ENCODE measurements at regions not wholly inside any gene's neighbourhood (a gene's known extent, or its start where the extent isn't known, plus 50 kb on each side); places are given as distances from the start of the nearest gene placed in this dataset.
A peak's percentile ranks its signal among the peaks of the same experiment; 100 is the strongest.

GRCh38 chr15:38864827-38865581 is 300.4 kb upstream of the RASGRP1 start:
- no peak for DNase-seq
- 90% methylated on average over 8 of the region's 9 CpGs for WGBS (ENCODE audit: low lambda C conversion rate)
- no peak overlapping the region for H3K9ac ChIP-seq
- H3K27me3 ChIP-seq (ENCODE audit: insufficient read depth): no peaks in the 10 kb centered on the region
- no peaks in the 10 kb centered on the region for H3F3A ChIP-seq (replicated peaks; ENCODE audit: insufficient read depth)
- ChIA-PET POLR2A (no interaction called here), CTCF (interaction anchor here (0.8 to 2.0 kb wide), 5 partner anchors 8 to 293 kb away, joined by 3 to 8 read pairs (median 4); no protein-coding TSS in a partner anchor)
- no peak overlapping the region for H3K4me2 ChIP-seq
- H3K36me3 ChIP-seq (replicated peaks in 1 of 2; ENCODE audit: control insufficient read depth in 1 of 2, insufficient read depth in 2 of 2, low read length in 1 of 2): no peaks in the 10 kb centered on the region
- H3K4me1 ChIP-seq (ENCODE audit: control insufficient read depth in 1 of 2, insufficient read depth in 2 of 2, low read depth in 1 of 2, low read length in 1 of 2): peaks cover 0 to 14% of the 10 kb centered on the region in 2 experiments; a peak in 3 of 4 replicates
- H3K79me2 ChIP-seq (ENCODE audit: insufficient read depth): no peaks in the 10 kb centered on the region
- no peak overlapping the region for H3K4me3 ChIP-seq (ENCODE audit: low read depth in 2 of 2, low read length in 1 of 2)
- H2AFZ ChIP-seq (ENCODE audit: low read depth): no peak overlapping the region
- H3K9me2 ChIP-seq: no peaks in the 10 kb centered on the region
- H4K20me1 ChIP-seq (ENCODE audit: insufficient read depth): no peaks in the 10 kb centered on the region
- TF ChIP-seq EZH2phosphoT487 (IDR thresholded peaks at IDR 0.05; ENCODE audit: borderline replicate concordance, low read depth): no peak
- TF ChIP-seq YY1 (IDR thresholded peaks at IDR 0.05; ENCODE audit: low read depth): no peak
- no peak for TF ChIP-seq REST (IDR thresholded peaks at IDR 0.05; ENCODE audit: low read depth, low read length)
- no peak overlapping the region; a peak in 1 of 4 replicates for H3K27ac ChIP-seq (ENCODE audit: low read depth in 2 of 2, low read length in 1 of 2)
- H3K9me3 ChIP-seq: no peaks in the 10 kb centered on the region

GRCh38 chr15:38867556-38867955 is 302.9 kb upstream of the RASGRP1 start:
- Histone ChIP-seq H3K4me3 (ENCODE audit: low read depth in 2 of 2, low read length in 1 of 2) (no peak overlapping the region), H3K4me1 (ENCODE audit: control insufficient read depth in 1 of 2, insufficient read depth in 2 of 2, low read depth in 1 of 2, low read length in 1 of 2) (peaks cover 0 to 4% of the 10 kb centered on the region in 2 experiments; a peak in 3 of 4 replicates), H3K79me2 (ENCODE audit: insufficient read depth) (no peaks in the 10 kb centered on the region), H2AFZ (ENCODE audit: low read depth) (no peak overlapping the region), H4K20me1 (ENCODE audit: insufficient read depth) (no peaks in the 10 kb centered on the region), H3K9me2 (no peaks in the 10 kb centered on the region), H3K4me2 (no peak overlapping the region), H3F3A (replicated peaks; ENCODE audit: insufficient read depth) (no peaks in the 10 kb centered on the region), H3K9me3 (no peaks in the 10 kb centered on the region), H3K9ac (no peak overlapping the region), H3K36me3 (replicated peaks in 1 of 2; ENCODE audit: control insufficient read depth in 1 of 2, insufficient read depth in 2 of 2, low read length in 1 of 2) (no peaks in the 10 kb centered on the region), H3K27me3 (ENCODE audit: insufficient read depth) (no peaks in the 10 kb centered on the region), H3K27ac (ENCODE audit: low read depth in 2 of 2, low read length in 1 of 2) (peak overlapping the region in 1 of 2 experiments; percentile 56; a peak in 2 of 4 replicates)
- WGBS (ENCODE audit: low lambda C conversion rate): 92% methylated on average over 7 of the region's 7 CpGs
- TF ChIP-seq JUND (IDR thresholded peaks at IDR 0.05) (no peak), FOXM1 (IDR thresholded peaks at IDR 0.05; ENCODE audit: low read depth) (no peak), RAD21 (IDR thresholded peaks at IDR 0.05; ENCODE audit: low read length) (no peak), EZH2phosphoT487 (IDR thresholded peaks at IDR 0.05; ENCODE audit: borderline replicate concordance, low read depth) (no peak), RCOR1 (IDR thresholded peaks at IDR 0.05; ENCODE audit: low read length) (no peak), ZBTB33 (IDR thresholded peaks at IDR 0.05; ENCODE audit: borderline replicate concordance, low read depth) (no peak), MXI1 (IDR thresholded peaks at IDR 0.05; ENCODE audit: low read depth, low read length) (no peak), SMC3 (IDR thresholded peaks at IDR 0.05; ENCODE audit: low read depth, low read length) (no peak), GATA2 (CRISPR knock-in tag; IDR thresholded peaks at IDR 0.05) (no peak), MAX (IDR thresholded peaks at IDR 0.05; ENCODE audit: low read depth) (no peak), RXRA (IDR thresholded peaks at IDR 0.05; ENCODE audit: borderline replicate concordance, low read depth) (no peak), CHD2 (IDR thresholded peaks at IDR 0.05; ENCODE audit: low read length, partially characterized antibody) (no peak), USF2 (IDR thresholded peaks at IDR 0.05; ENCODE audit: borderline replicate concordance, low read depth, low read length) (no peak), YY1 (IDR thresholded peaks at IDR 0.05; ENCODE audit: low read depth) (no peak)
- CTCF ChIA-PET: interaction anchor here (0.7 to 1.2 kb wide), 2 partner anchors 123 to 713 kb away, joined by 3 read pairs; no protein-coding TSS in a partner anchor
- POLR2A ChIA-PET: no interaction called here
- no peak for DNase-seq

Measured in SK-N-SH (cell line).